Esophagus squamous epithelium (tissue), 4 donors: ENCODE measurements at regions not wholly inside any gene's neighbourhood (a gene's known extent, or its start where the extent isn't known, plus 50 kb on each side); places are given as distances from the start of the nearest gene placed in this dataset.

ENCODE experiments used
- POLR2A ChIP-seq, 4 donors: fragments of 450-650 bp; IDR thresholded peaks; one replicate each; pipeline ENCODE4 v1.6.1; 2017; ENCODE audit warnings: antibody characterized with exemption in 4 of 4, mild to moderate bottlenecking in 4 of 4, moderate library complexity in 3 of 4
- TF ChIP-seq, protein P1 (sequence below), 6 experiments: fragments of 450-650 bp in 4 of 6; fragments of 200-600 bp in 2 of 6; sonication (generic) in 2 of 6; IDR thresholded peaks; one replicate each; pipeline ENCODE4 v1.5.1; 2016 to 2019; ENCODE audit warnings: antibody characterized with exemption in 6 of 6, mild to moderate bottlenecking in 4 of 6, moderate library complexity in 4 of 6

DNA sequence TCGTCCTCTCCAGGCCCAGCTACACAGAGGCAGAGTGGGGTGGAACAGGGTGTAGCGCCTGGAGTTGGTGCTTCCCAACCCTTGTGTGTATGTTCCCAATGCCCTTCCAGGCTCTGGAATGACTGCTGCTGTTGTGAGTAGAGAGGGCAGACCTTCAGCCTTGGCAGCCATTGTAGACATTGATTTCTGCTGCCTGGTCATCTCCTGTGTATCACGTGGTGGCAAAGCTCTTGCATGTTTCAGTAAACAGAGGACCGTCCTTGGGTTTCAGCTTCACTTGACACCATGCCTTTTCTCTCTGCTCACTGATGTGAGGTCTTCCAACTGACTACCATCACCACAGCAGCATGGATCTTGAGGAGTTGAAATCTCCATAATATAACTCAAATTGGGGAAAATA, 397.9 kb downstream of the COG6 start:
- TF ChIP-seq, protein P1, sequence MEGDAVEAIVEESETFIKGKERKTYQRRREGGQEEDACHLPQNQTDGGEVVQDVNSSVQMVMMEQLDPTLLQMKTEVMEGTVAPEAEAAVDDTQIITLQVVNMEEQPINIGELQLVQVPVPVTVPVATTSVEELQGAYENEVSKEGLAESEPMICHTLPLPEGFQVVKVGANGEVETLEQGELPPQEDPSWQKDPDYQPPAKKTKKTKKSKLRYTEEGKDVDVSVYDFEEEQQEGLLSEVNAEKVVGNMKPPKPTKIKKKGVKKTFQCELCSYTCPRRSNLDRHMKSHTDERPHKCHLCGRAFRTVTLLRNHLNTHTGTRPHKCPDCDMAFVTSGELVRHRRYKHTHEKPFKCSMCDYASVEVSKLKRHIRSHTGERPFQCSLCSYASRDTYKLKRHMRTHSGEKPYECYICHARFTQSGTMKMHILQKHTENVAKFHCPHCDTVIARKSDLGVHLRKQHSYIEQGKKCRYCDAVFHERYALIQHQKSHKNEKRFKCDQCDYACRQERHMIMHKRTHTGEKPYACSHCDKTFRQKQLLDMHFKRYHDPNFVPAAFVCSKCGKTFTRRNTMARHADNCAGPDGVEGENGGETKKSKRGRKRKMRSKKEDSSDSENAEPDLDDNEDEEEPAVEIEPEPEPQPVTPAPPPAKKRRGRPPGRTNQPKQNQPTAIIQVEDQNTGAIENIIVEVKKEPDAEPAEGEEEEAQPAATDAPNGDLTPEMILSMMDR (IDR thresholded peaks at IDR 0.05) = no peak
- TF ChIP-seq POLR2A (IDR thresholded peaks at IDR 0.05) = no peak
